ENCODE measurements at regions not wholly inside any gene's neighbourhood (a gene's known extent, or its start where the extent isn't known, plus 50 kb on each side); places are given as distances from the start of the nearest gene placed in this dataset.
A peak's percentile ranks its signal among the peaks of the same experiment; 100 is the strongest.

- Histone ChIP-seq H3K27me3 (ENCODE audit: insufficient read depth, low read length, poor library complexity) (no peaks in the 10 kb centered on the region), H3K56ac (ENCODE audit: low read length) (no peak overlapping the region)
Measured at GRCh38 chr18:50494569-50494968, 65.3 kb upstream of the MAPK4 start.

GRCh38 chr18:50506362-50506761 lies 53.5 kb upstream of the MAPK4 start:
- H3K79me2 ChIP-seq (ENCODE audit: control insufficient read depth, insufficient read depth, low read length): no peaks in the 10 kb centered on the region
- no peak overlapping the region for H3K4me2 ChIP-seq (ENCODE audit: low read length)
- H2BK5ac ChIP-seq (ENCODE audit: low read length): no peak overlapping the region
- no peaks in the 10 kb centered on the region for H3K36me3 ChIP-seq (ENCODE audit: control insufficient read depth, insufficient read depth, low read length)
- H3K18ac ChIP-seq (ENCODE audit: low read length): no peak overlapping the region
- H3K23ac ChIP-seq (ENCODE audit: low read length): no peak overlapping the region
- no peak overlapping the region for H3K9ac ChIP-seq (ENCODE audit: low read length)
- H3K56ac ChIP-seq (ENCODE audit: low read length): no peak overlapping the region
- H2AK5ac ChIP-seq (ENCODE audit: low read length): no peak overlapping the region
- no peak overlapping the region for H3K27ac ChIP-seq (ENCODE audit: low read depth, low read length)
- no peak overlapping the region for H4K8ac ChIP-seq (ENCODE audit: low read depth, low read length)
- H4K5ac ChIP-seq (ENCODE audit: low read length): no peak overlapping the region
- no peaks in the 10 kb centered on the region for H3K79me1 ChIP-seq (ENCODE audit: low read length)
- no peak overlapping the region for H3K4ac ChIP-seq (ENCODE audit: low read depth, low read length)
- no peaks in the 10 kb centered on the region for H3K27me3 ChIP-seq (ENCODE audit: insufficient read depth, low read length, poor library complexity)
- no peak overlapping the region for H2BK15ac ChIP-seq (replicated peaks; ENCODE audit: low read depth)
- DNase-seq: no peak
- no CpG with 5 or more reads among the region's 2 CpGs for WGBS (ENCODE audit: extremely low coverage, insufficient coverage, low lambda C conversion rate)
- no peaks in the 10 kb centered on the region for H3K4me1 ChIP-seq (ENCODE audit: control insufficient read depth, low read depth, low read length)
- no peak overlapping the region for H2BK120ac ChIP-seq (ENCODE audit: low read depth, low read length)
- H3K4me3 ChIP-seq (ENCODE audit: low read length): no peak overlapping the region

More at GRCh38 chr18:50494569-50494968, 65.3 kb upstream of the MAPK4 start:
- Histone ChIP-seq H4K8ac (ENCODE audit: low read depth, low read length) (no peak overlapping the region), H3K4me1 (ENCODE audit: control insufficient read depth, low read depth, low read length) (no peaks in the 10 kb centered on the region), H3K4me3 (ENCODE audit: low read length) (no peak overlapping the region), H3K27ac (ENCODE audit: low read depth, low read length) (no peak overlapping the region), H4K5ac (ENCODE audit: low read length) (no peak overlapping the region), H3K79me2 (ENCODE audit: control insufficient read depth, insufficient read depth, low read length) (no peaks in the 10 kb centered on the region), H3K9ac (ENCODE audit: low read length) (no peak overlapping the region), H2BK120ac (ENCODE audit: low read depth, low read length) (no peak overlapping the region), H3K36me3 (ENCODE audit: control insufficient read depth, insufficient read depth, low read length) (no peaks in the 10 kb centered on the region), H3K4me2 (ENCODE audit: low read length) (no peak overlapping the region), H2BK15ac (replicated peaks; ENCODE audit: low read depth) (no peak overlapping the region), H2BK5ac (ENCODE audit: low read length) (no peak overlapping the region), H3K18ac (ENCODE audit: low read length) (no peak overlapping the region), H3K23ac (ENCODE audit: low read length) (no peak overlapping the region), H2AK5ac (ENCODE audit: low read length) (no peak overlapping the region), H3K79me1 (ENCODE audit: low read length) (no peaks in the 10 kb centered on the region), H3K4ac (ENCODE audit: low read depth, low read length) (no peak overlapping the region)
- WGBS (ENCODE audit: extremely low coverage, insufficient coverage, low lambda C conversion rate): no CpG with 5 or more reads among the region's 3 CpGs
- DNase-seq: no peak

GRCh38 chr18:50507120-50507590 lies 52.7 kb upstream of the MAPK4 start:
- Histone ChIP-seq H3K79me1 (ENCODE audit: low read length) (no peaks in the 10 kb centered on the region), H2BK15ac (replicated peaks; ENCODE audit: low read depth) (no peak overlapping the region), H3K36me3 (ENCODE audit: control insufficient read depth, insufficient read depth, low read length) (no peaks in the 10 kb centered on the region), H3K4ac (ENCODE audit: low read depth, low read length) (no peak overlapping the region), H3K23ac (ENCODE audit: low read length) (no peak overlapping the region), H3K4me2 (ENCODE audit: low read length) (no peak overlapping the region), H2BK5ac (ENCODE audit: low read length) (no peak overlapping the region), H3K27me3 (ENCODE audit: insufficient read depth, low read length, poor library complexity) (no peaks in the 10 kb centered on the region), H3K18ac (ENCODE audit: low read length) (no peak overlapping the region), H3K4me3 (ENCODE audit: low read length) (no peak overlapping the region), H4K8ac (ENCODE audit: low read depth, low read length) (no peak overlapping the region), H3K9ac (ENCODE audit: low read length) (no peak overlapping the region), H3K79me2 (ENCODE audit: control insufficient read depth, insufficient read depth, low read length) (no peaks in the 10 kb centered on the region), H4K5ac (ENCODE audit: low read length) (no peak overlapping the region), H3K4me1 (ENCODE audit: control insufficient read depth, low read depth, low read length) (no peaks in the 10 kb centered on the region), H2AK5ac (ENCODE audit: low read length) (no peak overlapping the region), H3K56ac (ENCODE audit: low read length) (no peak overlapping the region), H2BK120ac (ENCODE audit: low read depth, low read length) (no peak overlapping the region), H3K27ac (ENCODE audit: low read depth, low read length) (no peak overlapping the region)
- WGBS (ENCODE audit: extremely low coverage, insufficient coverage, low lambda C conversion rate): no CpG with 5 or more reads among the region's 4 CpGs
- DNase-seq: peak; percentile 77

- Histone ChIP-seq H2BK15ac (replicated peaks; ENCODE audit: low read depth) (no peak overlapping the region), H3K4me2 (ENCODE audit: low read length) (no peak overlapping the region), H3K18ac (ENCODE audit: low read length) (no peak overlapping the region), H3K27me3 (ENCODE audit: insufficient read depth, low read length, poor library complexity) (no peaks in the 10 kb centered on the region), H3K36me3 (ENCODE audit: control insufficient read depth, insufficient read depth, low read length) (no peaks in the 10 kb centered on the region), H3K27ac (ENCODE audit: low read depth, low read length) (no peak overlapping the region), H3K9ac (ENCODE audit: low read length) (no peak overlapping the region), H3K79me1 (ENCODE audit: low read length) (no peaks in the 10 kb centered on the region), H4K5ac (ENCODE audit: low read length) (no peak overlapping the region), H3K4me3 (ENCODE audit: low read length) (no peak overlapping the region), H3K4ac (ENCODE audit: low read depth, low read length) (no peak overlapping the region), H3K23ac (ENCODE audit: low read length) (no peak overlapping the region), H2BK120ac (ENCODE audit: low read depth, low read length) (no peak overlapping the region), H3K56ac (ENCODE audit: low read length) (no peak overlapping the region), H3K4me1 (ENCODE audit: control insufficient read depth, low read depth, low read length) (no peaks in the 10 kb centered on the region), H4K8ac (ENCODE audit: low read depth, low read length) (no peak overlapping the region), H2BK5ac (ENCODE audit: low read length) (no peak overlapping the region), H2AK5ac (ENCODE audit: low read length) (no peak overlapping the region), H3K79me2 (ENCODE audit: control insufficient read depth, insufficient read depth, low read length) (no peaks in the 10 kb centered on the region)
- no CpG with 5 or more reads among the region's 1 CpG for WGBS (ENCODE audit: extremely low coverage, insufficient coverage, low lambda C conversion rate)
- DNase-seq: no peak
Measured at GRCh38 chr18:50508228-50508627, 51.7 kb upstream of the MAPK4 start.

GRCh38 chr18:50509012-50509411 lies 50.9 kb upstream of the MAPK4 start:
- no peaks in the 10 kb centered on the region for H3K79me2 ChIP-seq (ENCODE audit: control insufficient read depth, insufficient read depth, low read length)
- no peak overlapping the region for H3K18ac ChIP-seq (ENCODE audit: low read length)
- H3K4me1 ChIP-seq (ENCODE audit: control insufficient read depth, low read depth, low read length): no peaks in the 10 kb centered on the region
- no peak overlapping the region for H3K4me3 ChIP-seq (ENCODE audit: low read length)
- H4K8ac ChIP-seq (ENCODE audit: low read depth, low read length): no peak overlapping the region
- H3K23ac ChIP-seq (ENCODE audit: low read length): no peak overlapping the region
- H3K56ac ChIP-seq (ENCODE audit: low read length): no peak overlapping the region
- no peak overlapping the region for H3K4ac ChIP-seq (ENCODE audit: low read depth, low read length)
- no peak overlapping the region for H2BK5ac ChIP-seq (ENCODE audit: low read length)
- no peak overlapping the region for H2BK120ac ChIP-seq (ENCODE audit: low read depth, low read length)
- H3K36me3 ChIP-seq (ENCODE audit: control insufficient read depth, insufficient read depth, low read length): no peaks in the 10 kb centered on the region
- WGBS (ENCODE audit: extremely low coverage, insufficient coverage, low lambda C conversion rate): no CpG with 5 or more reads among the region's 4 CpGs
- no peak overlapping the region for H3K27ac ChIP-seq (ENCODE audit: low read depth, low read length)
- no peaks in the 10 kb centered on the region for H3K79me1 ChIP-seq (ENCODE audit: low read length)
- DNase-seq: no peak
- H2BK15ac ChIP-seq (replicated peaks; ENCODE audit: low read depth): no peak overlapping the region
- no peak overlapping the region for H3K9ac ChIP-seq (ENCODE audit: low read length)
- H3K27me3 ChIP-seq (ENCODE audit: insufficient read depth, low read length, poor library complexity): no peaks in the 10 kb centered on the region
- H4K5ac ChIP-seq (ENCODE audit: low read length): no peak overlapping the region
- no peak overlapping the region for H3K4me2 ChIP-seq (ENCODE audit: low read length)
- H2AK5ac ChIP-seq (ENCODE audit: low read length): no peak overlapping the region

All from mesendoderm (in vitro differentiated cells).